GM12878 (cell line): ENCODE measurements at regions not wholly inside any gene's neighbourhood (a gene's known extent, or its start where the extent isn't known, plus 50 kb on each side); places are given as distances from the start of the nearest gene placed in this dataset.

ENCODE experiments used
- ATAC-seq: fragments of 200-7000 bp; cut with Tn5 transposase; 3 replicates; pipeline ENCODE4 v1.9.1; 2020; ENCODE audit warnings: mild to moderate bottlenecking, moderate library complexity
- BruUV-seq: library from RNA; stranded (reverse); fragments of 400-500 nt; replicated peaks from 2 replicates; lab custom pipeline; 2021; lab: Mats Ljungman, UMichigan
- CTCF ChIA-PET: fragments of 300-600 bp; sonication (Branson Sonifier 250); formaldehyde crosslinking; extraction: SDS; loops from one replicate; lab custom pipeline; 2021; ENCODE audit warnings: inconsistent platforms; lab: Yijun Ruan, JAX
- POLR2A ChIA-PET: fragments of 350-600 bp; formaldehyde crosslinking; extraction: SDS; loops from one replicate; lab custom pipeline; 2021; ENCODE audit warnings: inconsistent platforms; lab: Charles Lee
- RAD21 ChIA-PET: fragments of 300-600 bp; sonication (Branson Sonifier 250); formaldehyde crosslinking; loops from one replicate; lab custom pipeline; 2023; ENCODE audit warnings: antibody characterized with exemption; ENCODE audit not compliant: unreplicated experiment; lab: Charles Lee
- SMC1A ChIA-PET: fragments of 300-600 bp; sonication (Branson Sonifier 250); formaldehyde crosslinking; loops from one replicate; lab custom pipeline; 2023; ENCODE audit not compliant: unreplicated experiment, uncharacterized antibody; lab: Charles Lee
- DNase-seq: peaks from one replicate; pipeline ENCODE4 v3.0.0-alpha.2; 2011; ENCODE audit warnings: low read depth, low spot score
- FAIRE-seq: peaks from 3 replicates; lab custom pipeline; 2011; peaks lifted over from hg19 to GRCh38; lab: Jason Lieb, UNC
- H2AFZ ChIP-seq: 2 replicates; pipeline ENCODE4 v1.6.0; 2011; ENCODE audit warnings: low read depth, low read length, control low read depth; ENCODE audit not compliant: control insufficient read depth
- H3K27ac ChIP-seq: 2 replicates; pipeline ENCODE4 v1.5.1; 2011; ENCODE audit warnings: control low read depth; ENCODE audit not compliant: control insufficient read depth, insufficient read depth
- H3K27me3 ChIP-seq, 2 experiments: replicated peaks in 1 of 2; 2 replicates each; pipeline versions ENCODE4 v1.6.0 to v1.6.1; 2011; ENCODE audit warnings: low read length in 1 of 2; ENCODE audit not compliant: control insufficient read depth in 2 of 2, insufficient read depth in 2 of 2
- H3K36me3 ChIP-seq, 2 experiments: 2 replicates each; pipeline ENCODE4 v1.5.1; 2011; ENCODE audit warnings: low read length in 1 of 2; ENCODE audit not compliant: control insufficient read depth in 2 of 2, insufficient read depth in 2 of 2
- H3K4me1 ChIP-seq: 2 replicates; pipeline ENCODE4 v1.6.1; 2011; ENCODE audit warnings: mild to moderate bottlenecking, low read length, moderate library complexity, mixed read lengths; ENCODE audit not compliant: control insufficient read depth, insufficient read depth
- H3K4me2 ChIP-seq: 2 replicates; pipeline ENCODE4 v1.6.0; 2011; ENCODE audit warnings: control low read depth; ENCODE audit not compliant: control insufficient read depth, insufficient read depth
- H3K4me3 ChIP-seq: fragments of 200-600 bp; sonication (generic); 2 replicates; pipeline ENCODE4 v1.5.1; 2016
- H3K79me2 ChIP-seq: 2 replicates; pipeline ENCODE4 v1.6.0; 2011; ENCODE audit warnings: low read length; ENCODE audit not compliant: control insufficient read depth, insufficient read depth
- H3K9ac ChIP-seq: 2 replicates; pipeline ENCODE4 v1.8.0; 2011; ENCODE audit warnings: low read length, control low read depth, mixed read lengths; ENCODE audit not compliant: control insufficient read depth, insufficient read depth
- H3K9me3 ChIP-seq: replicated peaks from 3 replicates; pipeline ENCODE4 v1.5.1; 2011; ENCODE audit warnings: mild to moderate bottlenecking, low read length; ENCODE audit not compliant: control insufficient read depth, insufficient read depth
- H4K20me1 ChIP-seq: 2 replicates; pipeline ENCODE4 v1.6.0; 2011; ENCODE audit not compliant: control insufficient read depth, insufficient read depth
- BACH1 ChIP-seq: fragments of 450-650 bp; IDR thresholded peaks from 2 replicates; pipeline ENCODE4 v1.6.1; 2017; ENCODE audit warnings: mild to moderate bottlenecking, borderline replicate concordance
- BRCA1 ChIP-seq: IDR thresholded peaks from 2 replicates; pipeline ENCODE4 v1.6.1; 2011; ENCODE audit warnings: low read depth, low read length, improper control_type of control experiment
- IKZF1 ChIP-seq: fragments of 450-650 bp; conservative IDR thresholded peaks from 2 replicates; pipeline ENCODE4 v1.6.1; 2017; ENCODE audit warnings: antibody characterized with exemption, mild to moderate bottlenecking
- MTA3 ChIP-seq: IDR thresholded peaks from 2 replicates; pipeline ENCODE4 v1.6.1; 2012; ENCODE audit warnings: low read length, inconsistent platforms, borderline replicate concordance
- MYC ChIP-seq: IDR thresholded peaks from 2 replicates; pipeline ENCODE4 v1.6.1; 2011; ENCODE audit warnings: mild to moderate bottlenecking, low read length, moderate library complexity, inconsistent platforms; ENCODE audit not compliant: insufficient read depth, insufficient replicate concordance, insufficient read length, severe bottlenecking
- NRF1 ChIP-seq: conservative IDR thresholded peaks from 2 replicates; pipeline ENCODE4 v1.6.1; 2011; ENCODE audit warnings: mild to moderate bottlenecking, low read depth, low read length, improper control_type of control experiment
- SPI1 ChIP-seq: IDR thresholded peaks from 2 replicates; pipeline ENCODE4 v1.6.1; 2011; ENCODE audit warnings: low read depth, mild to moderate bottlenecking, low read length, moderate library complexity, borderline replicate concordance; ENCODE audit not compliant: insufficient read depth
- STAT3 ChIP-seq: IDR thresholded peaks from 2 replicates; pipeline ENCODE4 v1.6.1; 2011; ENCODE audit warnings: low read depth, low read length, improper control_type of control experiment
- in situ Hi-C: fragments of 300-500 bp; cut with MboI; formaldehyde crosslinking; loops from 9 replicates; pipeline ENCODE4 v1.14.3; 2018; ENCODE audit warnings: mixed read lengths
- intact Hi-C: fragments of 100-400 bp; cut with micrococcal nuclease; formaldehyde crosslinking; loops from one replicate; pipeline ENCODE4 v1.14.2; 2022; ENCODE audit not compliant: unreplicated experiment
- TF ChIP-seq, protein P1 (sequence below): fragments of 450-650 bp; formaldehyde crosslinking; IDR thresholded peaks from 2 replicates; pipeline ENCODE4 v1.4.0; 2022; ENCODE audit warnings: mild to moderate bottlenecking, moderate library complexity
- TF ChIP-seq, protein P2 (sequence below): fragments of 450-650 bp; IDR thresholded peaks from 2 replicates; pipeline ENCODE4 v1.6.1; 2016; ENCODE audit warnings: mild to moderate bottlenecking

DNA sequence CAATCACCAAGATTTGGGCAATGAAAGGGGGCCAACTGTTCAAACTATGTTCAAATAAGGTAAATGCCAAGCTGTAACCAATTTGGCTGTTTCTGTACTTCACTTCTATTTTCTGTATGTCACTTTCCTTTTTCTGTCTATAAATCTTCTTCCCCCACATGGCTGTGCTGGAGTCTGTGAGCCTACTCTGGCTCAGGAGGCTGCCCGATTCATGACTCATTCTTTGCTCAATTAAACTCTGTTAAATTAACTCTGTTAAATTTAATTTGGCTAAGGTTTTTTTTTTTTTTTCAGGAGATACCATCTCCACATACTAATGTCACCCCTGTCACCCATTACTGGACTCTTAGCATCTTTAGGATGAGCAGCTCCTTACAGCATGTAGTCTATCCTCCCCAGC is 178.8 kb upstream of the TWIST2 start (continued):
- TF ChIP-seq, protein P1, sequence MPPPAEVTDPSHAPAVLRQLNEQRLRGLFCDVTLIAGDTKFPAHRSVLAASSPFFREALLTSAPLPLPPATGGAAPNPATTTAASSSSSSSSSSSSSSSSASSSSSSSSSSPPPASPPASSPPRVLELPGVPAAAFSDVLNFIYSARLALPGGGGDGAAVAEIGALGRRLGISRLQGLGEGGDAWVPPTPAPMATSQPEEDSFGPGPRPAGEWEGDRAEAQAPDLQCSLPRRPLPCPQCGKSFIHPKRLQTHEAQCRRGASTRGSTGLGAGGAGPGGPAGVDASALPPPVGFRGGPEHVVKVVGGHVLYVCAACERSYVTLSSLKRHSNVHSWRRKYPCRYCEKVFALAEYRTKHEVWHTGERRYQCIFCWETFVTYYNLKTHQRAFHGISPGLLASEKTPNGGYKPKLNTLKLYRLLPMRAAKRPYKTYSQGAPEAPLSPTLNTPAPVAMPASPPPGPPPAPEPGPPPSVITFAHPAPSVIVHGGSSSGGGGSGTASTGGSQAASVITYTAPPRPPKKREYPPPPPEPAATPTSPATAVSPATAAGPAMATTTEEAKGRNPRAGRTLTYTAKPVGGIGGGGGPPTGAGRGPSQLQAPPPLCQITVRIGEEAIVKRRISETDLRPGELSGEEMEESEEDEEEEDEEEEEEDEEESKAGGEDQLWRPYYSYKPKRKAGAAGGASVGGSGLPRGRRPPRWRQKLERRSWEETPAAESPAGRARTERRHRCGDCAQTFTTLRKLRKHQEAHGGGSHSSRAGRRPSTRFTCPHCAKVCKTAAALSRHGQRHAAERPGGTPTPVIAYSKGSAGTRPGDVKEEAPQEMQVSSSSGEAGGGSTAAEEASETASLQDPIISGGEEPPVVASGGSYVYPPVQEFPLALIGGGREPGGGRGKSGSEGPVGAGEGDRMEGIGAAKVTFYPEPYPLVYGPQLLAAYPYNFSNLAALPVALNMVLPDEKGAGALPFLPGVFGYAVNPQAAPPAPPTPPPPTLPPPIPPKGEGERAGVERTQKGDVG (CRISPR knock-in tag), result no peak
- no peak for TF ChIP-seq SPI1
- TF ChIP-seq BRCA1, result no peak

DNA sequence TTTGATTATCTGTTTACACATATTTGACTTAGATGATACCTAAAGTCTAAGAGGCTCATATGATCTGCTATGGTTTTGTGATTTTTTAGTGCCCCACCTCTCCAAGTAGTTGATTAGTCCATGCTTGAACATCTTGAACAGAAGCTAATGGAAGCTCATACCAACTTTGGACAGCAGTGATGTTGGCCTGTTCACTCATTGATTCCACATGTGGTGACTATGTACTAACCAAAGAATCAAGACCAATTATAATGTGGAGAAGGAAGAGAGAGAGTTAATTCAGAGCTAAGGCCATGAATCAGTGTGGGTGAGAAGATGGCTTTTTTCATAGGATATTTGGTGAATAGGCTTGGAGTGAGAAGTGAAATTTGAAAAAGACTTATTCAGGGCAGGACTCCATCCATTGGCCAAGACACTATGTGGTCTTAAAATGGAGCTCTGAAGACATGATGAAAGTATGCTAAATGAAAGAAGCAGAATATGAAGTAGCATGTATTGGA is 178.3 kb upstream of the TWIST2 start:
- ChIA-PET RAD21 (no interaction called here), CTCF (no interaction called here), POLR2A (no interaction called here), SMC1A (no interaction called here)
- no peaks in the 10 kb centered on the region for H3K79me2 ChIP-seq
- no peaks in the 10 kb centered on the region for H3K9me3 ChIP-seq
- TF ChIP-seq STAT3 (no peak), MTA3 (no peak), MYC (no peak), NRF1 (no peak), IKZF1 (no peak), BACH1 (no peak)
- TF ChIP-seq, protein P2, sequence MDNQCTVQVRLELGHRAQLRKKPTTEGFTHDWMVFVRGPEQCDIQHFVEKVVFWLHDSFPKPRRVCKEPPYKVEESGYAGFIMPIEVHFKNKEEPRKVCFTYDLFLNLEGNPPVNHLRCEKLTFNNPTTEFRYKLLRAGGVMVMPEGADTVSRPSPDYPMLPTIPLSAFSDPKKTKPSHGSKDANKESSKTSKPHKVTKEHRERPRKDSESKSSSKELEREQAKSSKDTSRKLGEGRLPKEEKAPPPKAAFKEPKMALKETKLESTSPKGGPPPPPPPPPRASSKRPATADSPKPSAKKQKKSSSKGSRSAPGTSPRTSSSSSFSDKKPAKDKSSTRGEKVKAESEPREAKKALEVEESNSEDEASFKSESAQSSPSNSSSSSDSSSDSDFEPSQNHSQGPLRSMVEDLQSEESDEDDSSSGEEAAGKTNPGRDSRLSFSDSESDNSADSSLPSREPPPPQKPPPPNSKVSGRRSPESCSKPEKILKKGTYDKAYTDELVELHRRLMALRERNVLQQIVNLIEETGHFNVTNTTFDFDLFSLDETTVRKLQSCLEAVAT, result no peak
- no peak overlapping the region for H3K27ac ChIP-seq
- no peak overlapping the region for H3K4me3 ChIP-seq
- H3K36me3 ChIP-seq, result no peaks in the 10 kb centered on the region
- no peaks in the 10 kb centered on the region for H3K4me1 ChIP-seq
- no TSS peak for BruUV-seq
- in situ Hi-C loops, result no loop called here
- ATAC-seq, result no peak
- no peaks in the 10 kb centered on the region for H4K20me1 ChIP-seq
- no peak overlapping the region for H2AFZ ChIP-seq
- no peak for DNase-seq
- FAIRE-seq, result no peak
- no peaks in the 10 kb centered on the region for H3K27me3 ChIP-seq
- no peak overlapping the region for H3K4me2 ChIP-seq
- H3K9ac ChIP-seq, result no peak overlapping the region
- intact Hi-C loops, result no loop called here
